ENCODE measurements at regions not wholly inside any gene's neighbourhood (a gene's known extent, or its start where the extent isn't known, plus 50 kb on each side); places are given as distances from the start of the nearest gene placed in this dataset.

DNA sequence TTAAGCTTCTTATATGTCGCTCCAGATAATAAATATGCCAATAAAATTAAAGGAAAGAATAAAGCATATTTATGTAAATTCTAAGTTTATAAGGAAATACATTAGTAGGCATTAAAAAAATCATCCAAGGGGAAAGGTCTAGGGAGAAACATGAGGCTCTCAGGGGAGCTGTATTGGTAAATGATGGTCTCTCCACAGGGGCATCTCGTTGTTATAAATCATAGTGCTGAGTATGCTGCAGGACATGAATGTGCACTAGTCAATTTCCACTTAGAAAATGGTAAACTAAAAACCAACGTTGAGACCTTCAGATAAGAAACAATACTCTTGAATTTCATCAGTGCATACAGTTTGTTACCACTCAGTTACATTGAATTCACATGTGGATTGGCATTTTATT is 194.0 kb upstream of the AHR start:
- Mint-ChIP-seq H3K4me1 (peaks cover 18% of the 10 kb centered on the region in 2 experiments), H3K27ac (no peak overlapping the region), H3K4me3 (no peak overlapping the region), H3K9me3 (peaks cover 0 to 3% of the 10 kb centered on the region in 2 experiments; a peak in 3 of 5 replicates), H3K36me3 (ENCODE audit: insufficient read depth in 1 of 3, low read depth in 3 of 3) (no peaks in the 10 kb centered on the region; a peak in 1 of 7 replicates), H3K27me3 (ENCODE audit: low read depth) (no peaks in the 10 kb centered on the region)
- Histone ChIP-seq H2BK12ac (ENCODE audit: insufficient read length, low read depth, low read length) (no peak overlapping the region), H3K79me2 (ENCODE audit: insufficient read depth, low read length) (no peaks in the 10 kb centered on the region), H2BK20ac (ENCODE audit: low read depth, low read length, poor library complexity, severe bottlenecking) (no peak overlapping the region), H3K23me2 (ENCODE audit: insufficient read length, low read depth, low read length, poor library complexity, severe bottlenecking) (no peaks in the 10 kb centered on the region), H3K4me1 (ENCODE audit: insufficient read depth, low read length) (peaks cover 4% of the 10 kb centered on the region; the same call in 1 of the 2 replicates), H3K9ac (ENCODE audit: extremely low read depth, insufficient read length, low read length) (no peak overlapping the region), H2AK5ac (ENCODE audit: insufficient read length, low read length) (no peak overlapping the region), H4K8ac (replicated peaks; ENCODE audit: insufficient read length, low read depth, low read length) (no peak overlapping the region), H3K56ac (ENCODE audit: insufficient read length, low read depth, low read length) (no peak overlapping the region), H3K14ac (ENCODE audit: insufficient read depth, low read length) (no peak overlapping the region), H4K20me1 (ENCODE audit: control insufficient read depth, insufficient read depth, insufficient read length) (no peaks in the 10 kb centered on the region), H3K4ac (ENCODE audit: low read depth, low read length) (no peak overlapping the region), H4K5ac (ENCODE audit: insufficient read length, low read depth, low read length) (no peak overlapping the region), H3K27ac (ENCODE audit: insufficient read length, low read depth, low read length) (no peak overlapping the region), H2BK120ac (ENCODE audit: low read depth, low read length, poor library complexity, severe bottlenecking) (no peak overlapping the region), H3T11ph (ENCODE audit: low read length) (no peak overlapping the region), H3K18ac (ENCODE audit: insufficient read length, low read depth, low read length) (no peak overlapping the region), H3K27me3 (ENCODE audit: insufficient read depth, low read length) (no peaks in the 10 kb centered on the region), H2BK5ac (ENCODE audit: insufficient read length, low read length) (no peak overlapping the region), H3K23ac (ENCODE audit: insufficient read length, low read depth, low read length) (no peak overlapping the region), H3K79me1 (ENCODE audit: insufficient read depth, low read depth, low read length, poor library complexity, severe bottlenecking) (no peaks in the 10 kb centered on the region), H2AFZ (ENCODE audit: low read length) (no peak overlapping the region), H4K91ac (ENCODE audit: insufficient read length, low read depth, low read length) (no peak overlapping the region), H2BK15ac (ENCODE audit: low read depth, low read length) (no peak overlapping the region), H3K9me3 (ENCODE audit: control insufficient read depth, low read depth, low read length) (peaks cover 5% of the 10 kb centered on the region), H3K4me2 (ENCODE audit: insufficient read depth, insufficient read length, low read length) (no peak overlapping the region)
- no CpG with 5 or more reads among the region's 3 CpGs for WGBS (ENCODE audit: extremely low coverage, insufficient read length, low lambda C conversion rate)
- no peak for DNase-seq
- TF ChIP-seq CTCF (conservative IDR thresholded peaks at IDR 0.05), result no peak
